B cell (primary cell): ENCODE measurements at regions not wholly inside any gene's neighbourhood (a gene's known extent, or its start where the extent isn't known, plus 50 kb on each side); places are given as distances from the start of the nearest gene placed in this dataset.

Source experiments
- ATAC-seq: fragments of 200-7000 bp; cut with Tn5 transposase; one replicate; pipeline ENCODE4 v1.10.0; 2021; ENCODE audit warnings: low read depth, mild to moderate bottlenecking, moderate number of reproducible peaks, moderate library complexity
- CTCF ChIA-PET: fragments of 350-600 bp; sonication (Branson Sonifier 250); formaldehyde crosslinking; loops from one replicate; lab custom pipeline; 2021; ENCODE audit warnings: antibody characterized with exemption, inconsistent platforms; lab: Charles Lee
- POLR2A ChIA-PET: fragments of 350-600 bp; sonication (Branson Sonifier 250); formaldehyde crosslinking; loops from one replicate; lab custom pipeline; 2021; ENCODE audit warnings: antibody characterized with exemption; lab: Charles Lee
- DNase-seq: peaks from one replicate; pipeline ENCODE4 v3.0.0; 2013
- H2AFZ ChIP-seq: 2 replicates; pipeline ENCODE4 v1.6.1; 2012; ENCODE audit warnings: mild to moderate bottlenecking, low read depth, low read length; ENCODE audit not compliant: insufficient read depth, poor library complexity, severe bottlenecking
- H3K27ac ChIP-seq, 2 donors: 1 replicate in 1 of 2; 2 replicates in 1 of 2; pipeline ENCODE4 v1.5.1; 2012 to 2013; ENCODE audit warnings: low read length in 2 of 2, mild to moderate bottlenecking in 2 of 2, moderate library complexity in 1 of 2
- H3K27me3 ChIP-seq, 4 experiments: fragments of 200-600 bp in 1 of 4; sonication (generic) in 1 of 4; replicated peaks in 1 of 4; 1 replicate in 2 of 4; 2 replicates in 2 of 4; pipeline versions ENCODE4 v1.6.1 to v1.7.0; 2013 to 2016; ENCODE audit warnings: low read length in 3 of 4, mild to moderate bottlenecking in 2 of 4, mixed read lengths in 1 of 4, moderate library complexity in 1 of 4; ENCODE audit not compliant: insufficient read depth in 4 of 4, control insufficient read depth in 3 of 4; ENCODE audit errors: control extremely low read depth in 1 of 4
- H3K36me3 ChIP-seq, 2 experiments: replicated peaks in 1 of 2; 1 replicate in 1 of 2; 2 replicates in 1 of 2; pipeline versions ENCODE4 v1.6.1 to v1.7.1; 2013; ENCODE audit warnings: low read length in 1 of 2; ENCODE audit not compliant: insufficient read depth in 2 of 2, control insufficient read depth in 1 of 2; ENCODE audit errors: control extremely low read depth in 1 of 2, extremely low read depth in 1 of 2
- H3K4me1 ChIP-seq, 2 donors: fragments of 200-600 bp in 1 of 2; sonication (generic) in 1 of 2; 1 replicate in 1 of 2; 2 replicates in 1 of 2; pipeline versions ENCODE4 v1.5.1 to v1.6.1; 2013 to 2017; ENCODE audit warnings: low read length in 2 of 2; ENCODE audit not compliant: control insufficient read depth in 2 of 2, insufficient read depth in 2 of 2
- H3K4me2 ChIP-seq: replicated peaks from 2 replicates; pipeline ENCODE3; 2012; ENCODE audit warnings: mild to moderate bottlenecking, low read depth, low read length; ENCODE audit not compliant: poor library complexity, severe bottlenecking
- H3K4me3 ChIP-seq, 5 experiments: fragments of 200-600 bp in 1 of 5; sonication (generic) in 1 of 5; 1 replicate in 3 of 5; 2 replicates in 2 of 5; pipeline versions ENCODE4 v1.5.1 to v1.7.0; 2011 to 2016; ENCODE audit warnings: low read length in 4 of 5, mild to moderate bottlenecking in 4 of 5, low read depth in 2 of 5, control low read depth in 1 of 5, moderate library complexity in 1 of 5; ENCODE audit not compliant: insufficient read depth in 1 of 5; ENCODE audit errors: control extremely low read depth in 1 of 5, extremely low read depth in 1 of 5
- H3K79me2 ChIP-seq: fragments of 200-600 bp; sonication (generic); one replicate; pipeline ENCODE4 v1.6.0; 2016; ENCODE audit warnings: low read length; ENCODE audit not compliant: control insufficient read depth, insufficient read depth
- H3K9ac ChIP-seq: fragments of 200-600 bp; sonication (generic); 2 replicates; pipeline ENCODE4 v1.6.1; 2017; ENCODE audit warnings: mild to moderate bottlenecking, low read length, moderate library complexity
- H3K9me3 ChIP-seq, 3 donors: one replicate each; pipeline versions ENCODE4 v1.6.1 to v1.7.1; 2013; ENCODE audit warnings: low read length in 2 of 3; ENCODE audit not compliant: control insufficient read depth in 2 of 3, insufficient read depth in 1 of 3; ENCODE audit errors: control extremely low read depth in 1 of 3
- H4K20me1 ChIP-seq: 2 replicates; pipeline ENCODE4 v1.6.0; 2012; ENCODE audit warnings: mild to moderate bottlenecking, low read length; ENCODE audit not compliant: insufficient read depth, control insufficient read depth, poor library complexity, severe bottlenecking
- H3K27ac Mint-ChIP-seq: one replicate; pipeline ENCODE4 v1.8.0; 2021; ENCODE audit warnings: mixed read lengths
- H3K27me3 Mint-ChIP-seq: one replicate; pipeline ENCODE4 v1.8.0; 2021; ENCODE audit warnings: mixed read lengths
- H3K4me1 Mint-ChIP-seq: one replicate; pipeline ENCODE4 v1.8.0; 2021; ENCODE audit warnings: mixed read lengths
- H3K4me3 Mint-ChIP-seq: one replicate; pipeline ENCODE4 v1.8.0; 2021; ENCODE audit warnings: mixed read lengths
- H3K9me3 Mint-ChIP-seq: one replicate; pipeline ENCODE4 v1.8.0; 2022; ENCODE audit warnings: mixed read lengths; ENCODE audit not compliant: insufficient read depth
- EZH2 ChIP-seq: IDR thresholded peaks from 2 replicates; pipeline ENCODE4 v1.6.1; 2012; ENCODE audit warnings: borderline replicate concordance, low read depth, mild to moderate bottlenecking, moderate library complexity, low read length; ENCODE audit not compliant: insufficient read depth, poor library complexity, severe bottlenecking
- WGBS: methylation state at CpG from one replicate; pipeline ENCODE4 v1.1.5; 2013; ENCODE audit warnings: missing lambda C conversion rate; ENCODE audit not compliant: insufficient coverage; 5-methylcytosine and 5-hydroxymethylcytosine counted together
- intact Hi-C: fragments of 100-400 bp; cut with micrococcal nuclease; formaldehyde crosslinking; loops from one replicate; pipeline ENCODE4 v1.10.0; 2022
- TF ChIP-seq, protein P1 (sequence below): fragments of 200-600 bp; IDR thresholded peaks from one replicate; pipeline ENCODE4 v1.8.0; 2022; ENCODE audit warnings: antibody characterized with exemption, mild to moderate bottlenecking

GRCh38 chr10:55979203-55979602 is 381.9 kb downstream of the ZWINT start:
- intact Hi-C loops = no loop called here
- H3K4me1 Mint-ChIP-seq = no peaks in the 10 kb centered on the region

DNA sequence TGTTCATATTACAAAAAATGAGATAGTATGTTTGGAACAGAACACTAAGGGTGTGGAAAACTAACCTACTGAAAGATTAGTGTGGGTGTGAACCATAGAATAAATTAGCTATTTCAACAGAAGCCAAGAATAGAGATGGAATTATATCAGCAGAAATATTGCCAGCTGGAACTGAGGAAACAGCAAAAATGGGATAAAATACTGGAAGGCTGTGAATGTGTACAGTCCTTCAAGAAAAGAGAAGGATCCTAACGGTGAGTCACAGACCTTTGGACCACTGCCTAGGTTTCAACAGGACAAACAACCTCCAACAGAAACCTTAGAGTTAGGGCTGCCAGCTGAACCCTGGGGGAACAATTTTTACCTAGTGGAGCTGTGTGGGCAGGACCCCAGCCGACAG is 395.0 kb downstream of the ZWINT start:
- Mint-ChIP-seq H3K4me1 (no peaks in the 10 kb centered on the region), H3K4me3 (no peak overlapping the region), H3K27ac (no peak overlapping the region), H3K27me3 (no peaks in the 10 kb centered on the region), H3K9me3 (peaks cover 3% of the 10 kb centered on the region)
- Histone ChIP-seq H3K4me3 (no peak overlapping the region), H3K4me2 (no peak overlapping the region), H2AFZ (no peak overlapping the region), H3K9me3 (peaks cover 0 to 4% (median 0%) of the 10 kb centered on the region in 3 donors), H3K27me3 (no peaks in the 10 kb centered on the region), H4K20me1 (no peaks in the 10 kb centered on the region), H3K79me2 (no peaks in the 10 kb centered on the region), H3K4me1 (no peaks in the 10 kb centered on the region), H3K9ac (no peak overlapping the region), H3K36me3 (no peaks in the 10 kb centered on the region), H3K27ac (no peak overlapping the region)
- POLR2A ChIA-PET = no interaction called here
- intact Hi-C loops = no loop called here
- CTCF ChIA-PET = no interaction called here
- ATAC-seq = no peak
- TF ChIP-seq EZH2 = no peak
- TF ChIP-seq, protein P1, sequence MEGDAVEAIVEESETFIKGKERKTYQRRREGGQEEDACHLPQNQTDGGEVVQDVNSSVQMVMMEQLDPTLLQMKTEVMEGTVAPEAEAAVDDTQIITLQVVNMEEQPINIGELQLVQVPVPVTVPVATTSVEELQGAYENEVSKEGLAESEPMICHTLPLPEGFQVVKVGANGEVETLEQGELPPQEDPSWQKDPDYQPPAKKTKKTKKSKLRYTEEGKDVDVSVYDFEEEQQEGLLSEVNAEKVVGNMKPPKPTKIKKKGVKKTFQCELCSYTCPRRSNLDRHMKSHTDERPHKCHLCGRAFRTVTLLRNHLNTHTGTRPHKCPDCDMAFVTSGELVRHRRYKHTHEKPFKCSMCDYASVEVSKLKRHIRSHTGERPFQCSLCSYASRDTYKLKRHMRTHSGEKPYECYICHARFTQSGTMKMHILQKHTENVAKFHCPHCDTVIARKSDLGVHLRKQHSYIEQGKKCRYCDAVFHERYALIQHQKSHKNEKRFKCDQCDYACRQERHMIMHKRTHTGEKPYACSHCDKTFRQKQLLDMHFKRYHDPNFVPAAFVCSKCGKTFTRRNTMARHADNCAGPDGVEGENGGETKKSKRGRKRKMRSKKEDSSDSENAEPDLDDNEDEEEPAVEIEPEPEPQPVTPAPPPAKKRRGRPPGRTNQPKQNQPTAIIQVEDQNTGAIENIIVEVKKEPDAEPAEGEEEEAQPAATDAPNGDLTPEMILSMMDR = no peak
- 100% methylated on average over 1 of the region's 2 CpGs for WGBS
- DNase-seq = no peak

More at GRCh38 chr10:55979203-55979602, 381.9 kb downstream of the ZWINT start:
- 0% methylated on average over 1 of the region's 2 CpGs for WGBS
- Histone ChIP-seq H3K79me2 (no peaks in the 10 kb centered on the region), H4K20me1 (no peaks in the 10 kb centered on the region), H3K4me1 (no peaks in the 10 kb centered on the region), H3K27ac (no peak overlapping the region), H3K27me3 (no peaks in the 10 kb centered on the region), H3K9me3 (no peaks in the 10 kb centered on the region), H3K9ac (no peak overlapping the region), H3K4me2 (no peak overlapping the region), H3K4me3 (no peak overlapping the region), H3K36me3 (no peaks in the 10 kb centered on the region), H2AFZ (no peak overlapping the region)
- DNase-seq (no peak), ATAC-seq (no peak)
- no peak for TF ChIP-seq EZH2
- TF ChIP-seq, protein P1 = no peak
- POLR2A ChIA-PET = no interaction called here
- no peak overlapping the region for H3K27ac Mint-ChIP-seq
- CTCF ChIA-PET = no interaction called here
- no peaks in the 10 kb centered on the region for H3K27me3 Mint-ChIP-seq
- no peak overlapping the region for H3K4me3 Mint-ChIP-seq
- H3K9me3 Mint-ChIP-seq = no peaks in the 10 kb centered on the region
